HG02642 (cell line): ENCODE measurements at regions not wholly inside any gene's neighbourhood (a gene's known extent, or its start where the extent isn't known, plus 50 kb on each side); places are given as distances from the start of the nearest gene placed in this dataset.
"Not testable (repeated sequence)": the region's sequence is repeated elsewhere in the genome, so short reads cannot be mapped to it uniquely, and the experiment has no call there.

Experiments
- ATAC-seq: cut with Tn5 transposase; IDR thresholded peaks from one replicate; pipeline ENCODE4 v1.9.1; 2021; ENCODE audit warnings: mild to moderate bottlenecking; ENCODE audit not compliant: unreplicated experiment, poor library complexity

- no peak for ATAC-seq
These were observed 475.7 kb downstream of the USP25 start for GRCh38 chr21:16205527-16205926.

- ATAC-seq = no peak
These were observed 481.8 kb downstream of the USP25 start for GRCh38 chr21:16211339-16212303.

DNA sequence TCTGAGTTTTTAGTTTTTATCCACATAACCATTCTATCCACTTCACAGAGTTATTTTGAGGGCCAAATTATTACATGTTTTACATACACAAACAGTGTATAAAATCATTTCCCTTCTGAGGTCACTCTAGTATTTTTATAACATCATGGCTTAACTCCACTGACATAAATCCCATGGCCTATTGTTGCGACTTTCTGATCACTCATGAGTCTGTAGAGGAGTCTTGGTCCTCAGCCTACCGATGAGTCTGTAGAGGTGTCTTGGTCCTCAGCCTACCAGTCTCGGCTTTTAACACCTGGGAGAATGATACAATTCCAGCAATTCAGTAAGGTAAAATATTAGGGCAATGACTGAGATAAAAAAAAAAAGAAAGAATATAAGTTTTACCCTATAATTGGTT is 483.7 kb downstream of the USP25 start:
- no peak for ATAC-seq

- ATAC-seq = no peak
These were observed 485.4 kb downstream of the USP25 start for GRCh38 chr21:16215193-16215592.

DNA sequence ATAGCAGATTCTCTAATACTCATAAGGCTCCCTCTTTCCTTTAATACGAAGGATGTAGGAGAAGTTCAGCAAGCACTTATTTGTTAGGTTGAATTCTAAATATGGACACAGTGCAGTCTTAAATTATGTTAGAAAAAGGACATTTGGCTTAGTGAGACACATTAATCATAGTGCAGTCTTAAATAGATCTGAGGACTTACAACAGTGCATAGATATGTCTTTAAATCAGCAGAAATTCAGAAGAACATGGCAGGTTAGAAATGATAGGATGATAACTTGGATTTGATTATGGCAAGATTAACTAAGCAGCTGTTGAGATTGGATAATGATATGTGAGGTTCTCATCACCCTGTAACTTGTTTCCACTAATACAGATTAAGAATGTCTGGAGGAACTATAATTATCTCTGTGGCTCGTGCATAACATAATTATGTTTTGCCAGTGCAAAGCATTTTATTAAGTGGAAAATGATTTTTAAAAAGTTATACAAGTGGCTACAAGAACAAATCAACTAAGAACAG is 485.9 kb downstream of the USP25 start:
- ATAC-seq = no peak

DNA sequence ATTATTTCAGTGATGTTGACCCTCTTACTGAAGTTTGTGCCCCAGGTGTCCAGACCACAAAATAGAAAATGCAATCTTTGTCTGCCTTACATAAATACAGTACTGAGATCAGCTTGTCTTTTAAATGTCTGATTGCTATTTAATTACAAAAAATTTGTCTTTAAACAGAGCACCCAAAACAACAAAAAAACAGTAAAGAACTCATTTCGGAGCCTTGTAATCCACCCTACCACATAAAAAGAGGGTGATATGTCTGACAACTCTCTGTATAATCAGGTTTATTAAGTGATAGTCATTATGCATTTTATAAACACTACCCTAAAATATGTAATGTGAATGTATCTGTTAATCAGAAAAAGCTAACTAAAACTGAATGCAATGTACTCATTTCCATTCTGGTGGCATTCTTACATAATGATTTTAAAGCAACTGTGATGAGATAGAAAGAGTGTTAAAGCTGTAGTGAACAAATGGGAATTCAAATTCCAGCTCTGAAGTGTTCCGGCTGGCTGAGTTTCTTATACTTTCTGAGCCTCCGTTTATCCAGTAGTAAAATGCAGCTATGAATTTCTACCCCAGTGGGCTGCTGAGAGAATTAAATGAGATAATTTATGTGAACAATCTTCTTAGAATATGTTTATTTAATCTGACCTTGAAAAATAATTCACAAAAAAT is 486.6 kb downstream of the USP25 start:
- ATAC-seq = no peak

DNA sequence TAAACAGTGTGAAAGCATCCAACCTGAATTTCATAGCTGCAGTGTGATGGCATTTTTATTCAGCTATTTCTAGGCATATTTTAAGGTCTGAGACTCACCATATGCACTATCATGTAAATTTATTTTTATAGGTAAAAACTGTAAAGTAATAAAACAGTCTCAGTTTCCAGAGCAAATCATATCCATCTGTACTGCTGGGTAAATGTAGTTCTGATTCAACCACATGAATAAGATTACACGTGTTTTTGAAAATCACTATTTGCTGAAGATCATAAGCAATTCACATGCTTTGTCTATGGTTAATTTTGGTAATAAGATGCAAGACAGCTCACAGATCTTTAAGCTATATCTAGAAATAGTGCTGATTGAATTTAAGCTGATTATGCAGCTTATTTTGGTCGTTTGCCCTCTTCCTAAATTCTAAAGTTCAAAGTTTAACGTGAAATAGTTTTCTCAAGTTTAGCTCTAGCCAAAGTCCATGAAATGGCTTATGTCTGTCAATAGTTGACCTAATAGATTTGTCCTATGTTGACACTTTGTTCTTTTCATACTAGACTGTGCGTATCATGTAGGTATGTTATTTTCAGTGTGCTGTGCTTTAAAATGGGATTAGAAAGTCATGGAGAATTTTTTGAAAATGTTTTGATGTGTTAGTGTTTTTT is 489.0 kb downstream of the USP25 start:
- ATAC-seq = no peak

DNA sequence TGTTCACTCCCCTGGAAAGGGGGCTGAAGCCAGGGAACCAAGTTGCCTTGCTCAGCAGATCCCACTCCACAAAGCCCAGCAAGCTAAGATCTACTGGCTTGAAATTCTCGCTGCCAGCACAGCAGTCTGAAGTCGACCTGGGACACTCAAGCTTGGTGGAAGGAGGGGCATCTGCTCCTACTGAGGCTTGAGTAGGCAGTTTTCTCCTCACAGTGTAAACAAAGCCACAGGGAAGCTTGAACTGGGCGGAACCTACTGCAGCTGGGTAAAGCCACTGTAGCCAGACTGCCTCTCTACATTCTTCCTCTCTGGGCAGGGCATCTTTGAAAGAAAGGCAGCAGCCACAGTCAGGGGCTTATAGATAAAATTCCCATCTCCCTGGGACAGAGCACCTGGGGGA is 495.0 kb downstream of the USP25 start:
- ATAC-seq = not testable (repeated sequence)

GRCh38 chr21:16239659-16240265 is 510.0 kb downstream of the USP25 start:
- ATAC-seq = no peak

DNA sequence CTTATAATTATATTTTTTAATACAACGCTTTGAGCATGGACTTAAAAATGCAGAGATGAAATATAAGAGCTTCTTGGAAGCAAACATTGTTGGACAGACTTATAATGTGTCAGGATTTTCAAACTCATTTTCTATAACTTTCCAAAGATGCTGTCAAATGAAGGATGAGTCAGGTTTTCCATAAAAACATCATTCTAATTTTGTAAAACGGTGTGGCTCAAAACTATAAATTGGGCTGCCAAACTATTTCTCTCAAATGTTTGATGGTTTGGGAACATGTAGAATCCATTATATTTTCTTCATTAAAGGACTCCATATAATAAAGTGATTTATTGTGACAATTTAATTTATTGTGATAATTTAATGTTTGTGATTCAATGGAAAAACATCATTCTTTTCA is 511.2 kb downstream of the USP25 start:
- ATAC-seq = no peak

DNA sequence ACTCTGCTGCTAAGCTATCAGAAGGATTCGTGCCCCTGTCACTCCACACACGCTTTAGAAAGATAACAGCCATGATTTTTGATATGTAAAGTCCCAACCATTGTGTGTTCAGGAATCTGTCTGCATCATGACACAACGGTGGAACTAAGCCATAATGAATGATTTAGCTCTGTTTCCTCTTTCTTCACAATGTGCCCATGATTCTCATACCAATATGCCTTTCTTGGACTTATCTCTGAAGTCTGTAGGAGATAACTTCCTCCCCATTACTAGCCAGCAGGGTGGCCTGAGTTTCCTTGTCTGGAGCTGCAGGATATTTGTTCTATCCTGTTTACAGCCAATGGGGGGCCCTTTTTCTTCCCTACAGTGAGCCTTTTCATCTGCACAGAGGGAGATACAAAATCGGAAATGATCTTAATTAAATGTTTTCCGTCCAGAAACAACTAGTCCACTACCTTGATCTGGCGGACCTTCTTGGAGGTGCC is 511.7 kb downstream of the USP25 start:
- ATAC-seq = no peak

- ATAC-seq = no peak
These were observed 513.6 kb downstream of the USP25 start for GRCh38 chr21:16243396-16243795.

- no peak for ATAC-seq
These were observed 518.9 kb downstream of the USP25 start for GRCh38 chr21:16248705-16249104.

GRCh38 chr21:16250273-16250672 is 520.5 kb downstream of the USP25 start:
- ATAC-seq = no peak

DNA sequence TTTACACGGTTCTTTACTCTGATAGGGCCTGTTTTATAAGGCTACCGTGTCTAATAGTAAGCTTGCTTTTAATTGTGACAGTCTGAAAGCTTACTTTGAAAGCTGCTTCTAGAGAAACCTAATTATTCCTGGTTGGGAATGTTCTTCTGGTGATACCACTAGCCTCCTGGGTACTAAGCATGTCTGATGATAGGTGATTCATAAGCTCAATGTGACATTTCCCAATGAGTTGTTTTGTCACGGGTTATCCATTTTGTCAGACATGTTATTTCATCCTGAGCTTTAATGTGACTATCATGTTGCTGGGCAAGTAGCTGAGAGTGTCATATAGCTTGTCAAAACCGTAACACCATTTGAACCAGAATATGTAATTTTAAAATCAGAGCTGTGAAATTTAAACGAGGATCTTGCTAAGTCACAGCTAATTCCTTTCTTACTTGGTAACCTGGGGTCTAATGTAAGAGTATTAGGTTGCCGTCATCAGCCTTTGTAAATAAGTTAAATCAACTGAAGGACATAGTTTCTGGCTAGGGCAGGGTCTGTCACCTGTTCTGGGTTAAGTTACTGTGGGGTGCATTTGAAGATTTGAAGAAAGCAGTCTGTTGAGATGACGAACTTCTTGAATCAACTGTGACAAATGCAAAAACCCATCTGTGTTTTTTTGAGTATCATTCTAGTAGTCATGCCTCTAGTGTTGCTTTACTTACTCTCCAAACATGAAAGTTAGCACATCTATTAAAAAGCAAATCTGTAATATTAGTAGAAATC is 529.2 kb downstream of the USP25 start:
- no peak for ATAC-seq

DNA sequence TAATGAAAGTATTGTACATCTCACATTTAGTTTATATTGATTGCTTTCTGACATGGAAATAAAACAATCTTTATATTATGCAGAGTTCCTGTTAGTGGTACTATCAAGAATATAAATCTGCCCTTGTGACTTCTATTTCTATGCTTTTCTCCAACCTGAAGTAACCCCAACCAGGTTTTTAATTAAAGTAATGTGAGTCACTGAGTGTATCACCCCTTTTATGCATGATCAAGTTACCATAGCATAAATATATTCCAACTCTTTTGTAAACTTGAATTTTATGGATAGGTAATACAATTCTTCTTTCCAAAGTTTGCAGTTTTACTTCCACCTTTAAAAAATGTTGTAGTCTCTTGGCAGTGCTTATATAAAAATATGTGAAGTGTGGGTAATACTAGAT is 532.3 kb downstream of the USP25 start:
- ATAC-seq = no peak

GRCh38 chr21:16264319-16264718 is 534.5 kb downstream of the USP25 start:
- no peak for ATAC-seq

GRCh38 chr21:16269476-16269875 is 539.7 kb downstream of the USP25 start:
- no peak for ATAC-seq

GRCh38 chr21:16279731-16280581 is 550.2 kb downstream of the USP25 start:
- no peak for ATAC-seq
